ENCODE measurements at regions not wholly inside any gene's neighbourhood (a gene's known extent, or its start where the extent isn't known, plus 50 kb on each side); places are given as distances from the start of the nearest gene placed in this dataset.
A peak's percentile ranks its signal among the peaks of the same experiment; 100 is the strongest.

GRCh38 chr7:41096917-41097316, 606.0 kb downstream of the INHBA start:
- DNase-seq (ENCODE audit: low read depth) = no peak

- no peak for DNase-seq (ENCODE audit: low read depth)
Observed at GRCh38 chr7:41093141-41093540, 609.7 kb downstream of the INHBA start.

GRCh38 chr7:41085244-41085643, 617.6 kb downstream of the INHBA start:
- DNase-seq (ENCODE audit: low read depth) = peak; percentile 34

GRCh38 chr7:41084381-41084780, 618.5 kb downstream of the INHBA start:
- no peak for DNase-seq (ENCODE audit: low read depth)

GRCh38 chr7:41069635-41070034, 633.3 kb downstream of the INHBA start:
- DNase-seq (ENCODE audit: low read depth) = no peak

- DNase-seq (ENCODE audit: low read depth) = no peak
Observed at GRCh38 chr7:41067576-41067975, 635.3 kb downstream of the INHBA start.

GRCh38 chr7:41065663-41066062, 637.2 kb downstream of the INHBA start:
- no peak for DNase-seq (ENCODE audit: low read depth)

GRCh38 chr7:41063116-41063515, 639.8 kb downstream of the INHBA start:
- DNase-seq (ENCODE audit: low read depth) = no peak

GRCh38 chr7:41060796-41061195, 642.1 kb downstream of the INHBA start:
- no peak for DNase-seq (ENCODE audit: low read depth)

GRCh38 chr7:41059796-41060195, 643.1 kb downstream of the INHBA start:
- no peak for DNase-seq (ENCODE audit: low read depth)

- DNase-seq (ENCODE audit: low read depth) = no peak
Observed at GRCh38 chr7:41058986-41059741, 643.7 kb downstream of the INHBA start.

GRCh38 chr7:41054960-41055661, 647.8 kb downstream of the INHBA start:
- no peak for DNase-seq (ENCODE audit: low read depth)

GRCh38 chr7:41053820-41054219, 649.1 kb downstream of the INHBA start:
- no peak for DNase-seq (ENCODE audit: low read depth)

- DNase-seq (ENCODE audit: low read depth) = no peak
Observed at GRCh38 chr7:41052736-41053135, 650.2 kb downstream of the INHBA start.

GRCh38 chr7:41052201-41052600, 650.7 kb downstream of the INHBA start:
- no peak for DNase-seq (ENCODE audit: low read depth)

GRCh38 chr7:41051535-41051934, 651.4 kb downstream of the INHBA start:
- DNase-seq (ENCODE audit: low read depth) = no peak

- no peak for DNase-seq (ENCODE audit: low read depth)
Observed at GRCh38 chr7:41051062-41051461, 651.8 kb downstream of the INHBA start.

GRCh38 chr7:41048771-41049170, 654.1 kb downstream of the INHBA start:
- DNase-seq (ENCODE audit: low read depth) = no peak

GRCh38 chr7:41047789-41048191, 655.1 kb downstream of the INHBA start:
- DNase-seq (ENCODE audit: low read depth) = no peak

GRCh38 chr7:41047211-41047610, 655.7 kb downstream of the INHBA start:
- DNase-seq (ENCODE audit: low read depth) = no peak

- DNase-seq (ENCODE audit: low read depth) = no peak
Observed at GRCh38 chr7:41046776-41047175, 656.1 kb downstream of the INHBA start.

GRCh38 chr7:41046221-41046761, 656.6 kb downstream of the INHBA start:
- no peak for DNase-seq (ENCODE audit: low read depth)

GRCh38 chr7:41045556-41046123, 657.2 kb downstream of the INHBA start:
- no peak for DNase-seq (ENCODE audit: low read depth)

All from HS-27A (cell line).